UCSD-AML1 (cell line): ENCODE measurements at regions not wholly inside any gene's neighbourhood (a gene's known extent, or its start where the extent isn't known, plus 50 kb on each side); places are given as distances from the start of the nearest gene placed in this dataset.

Experiments
- DNase-seq: peaks from one replicate; lab custom pipeline; 2025; ENCODE audit not compliant: unreplicated experiment; lab: John Stamatoyannopoulos, UW

DNA sequence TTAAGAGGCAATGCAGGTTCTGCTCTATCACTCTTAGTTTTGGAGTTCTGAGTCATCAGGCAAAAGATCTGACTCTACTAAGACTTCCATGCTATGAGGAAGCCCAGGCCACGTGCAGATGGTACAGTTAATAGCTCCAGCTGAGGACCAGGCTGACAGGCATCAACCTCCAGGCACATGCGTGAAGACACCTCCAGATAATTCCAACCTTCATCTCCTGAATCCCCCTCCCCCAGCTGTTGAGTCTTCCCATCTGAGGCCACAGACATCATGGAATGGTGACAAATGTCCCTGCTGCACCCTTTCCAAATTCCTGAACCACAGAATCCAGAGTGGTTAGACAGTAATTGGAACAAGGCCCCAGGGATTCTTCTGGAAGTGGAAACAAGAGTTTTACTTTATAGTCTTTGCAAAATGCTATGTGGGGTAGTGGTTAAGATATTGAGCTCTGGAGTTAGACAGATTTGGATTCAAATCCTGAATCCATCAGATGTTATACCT lies 183.8 kb downstream of the KLF5 start:
- DNase-seq, result no peak

DNA sequence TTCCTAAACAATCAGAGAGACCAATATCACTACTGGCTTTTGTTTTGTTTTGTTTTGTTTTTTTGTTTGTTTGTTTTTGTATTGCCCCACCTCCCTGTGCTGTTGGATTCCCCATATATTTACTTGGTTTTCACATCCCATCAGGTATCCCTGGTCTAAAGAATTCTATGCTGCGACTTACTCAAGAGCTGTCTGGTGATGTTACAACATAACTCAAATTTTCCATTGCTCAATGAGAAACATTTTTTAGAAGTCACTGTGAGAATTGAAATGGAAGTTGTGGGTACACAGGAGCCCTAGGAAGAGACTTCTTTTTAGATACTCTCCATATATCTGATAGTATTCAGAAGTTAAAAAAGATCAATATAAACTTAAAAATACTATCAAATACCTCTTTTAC lies 181.4 kb downstream of the KLF5 start:
- no peak for DNase-seq

GRCh38 chr13:73235385-73235784 lies 176.6 kb downstream of the KLF5 start:
- DNase-seq, result no peak

GRCh38 chr13:73231471-73231870 lies 172.7 kb downstream of the KLF5 start:
- no peak for DNase-seq

DNA sequence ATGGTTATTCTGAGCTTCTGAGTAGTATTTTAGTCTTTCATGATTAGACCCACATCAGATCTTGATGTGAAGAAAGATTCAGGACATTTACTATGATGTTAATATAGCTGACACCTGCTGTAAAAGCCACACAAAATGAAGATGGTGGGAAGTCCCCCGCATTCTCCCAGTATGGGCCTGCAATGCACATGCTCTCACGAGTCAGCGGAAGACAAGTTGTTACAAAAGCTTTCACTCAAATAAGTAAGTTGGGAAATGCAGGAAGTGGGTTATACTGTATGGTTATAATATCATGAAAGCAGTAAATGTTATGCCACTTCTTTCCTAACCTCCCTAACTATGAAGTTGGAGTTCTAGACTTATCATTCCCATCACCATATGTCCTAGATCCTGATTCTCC lies 171.9 kb downstream of the KLF5 start:
- DNase-seq, result no peak

- DNase-seq, result no peak
Measured at GRCh38 chr13:73228546-73228945, 169.7 kb downstream of the KLF5 start.

GRCh38 chr13:73225990-73226389 lies 167.2 kb downstream of the KLF5 start:
- DNase-seq, result no peak

DNA sequence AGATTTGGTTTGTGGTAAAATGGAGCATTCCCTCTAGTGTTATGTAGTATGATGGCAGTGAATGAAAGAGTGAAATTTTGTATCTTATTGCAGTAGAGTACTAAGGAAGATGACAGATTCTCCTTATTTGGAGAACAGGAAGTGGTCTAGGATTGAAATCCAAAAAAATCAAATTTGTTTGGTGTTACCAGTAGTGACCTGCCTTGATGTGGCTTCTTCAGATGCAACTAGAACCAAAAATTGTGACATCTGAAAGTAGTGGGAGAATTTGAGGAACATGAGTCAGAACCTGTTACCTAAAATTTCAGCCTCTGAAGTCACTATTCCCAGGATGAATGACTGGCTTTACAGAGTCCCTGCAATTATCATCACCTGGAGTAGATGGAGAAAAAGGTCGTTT lies 165.9 kb downstream of the KLF5 start:
- DNase-seq, result no peak

DNA sequence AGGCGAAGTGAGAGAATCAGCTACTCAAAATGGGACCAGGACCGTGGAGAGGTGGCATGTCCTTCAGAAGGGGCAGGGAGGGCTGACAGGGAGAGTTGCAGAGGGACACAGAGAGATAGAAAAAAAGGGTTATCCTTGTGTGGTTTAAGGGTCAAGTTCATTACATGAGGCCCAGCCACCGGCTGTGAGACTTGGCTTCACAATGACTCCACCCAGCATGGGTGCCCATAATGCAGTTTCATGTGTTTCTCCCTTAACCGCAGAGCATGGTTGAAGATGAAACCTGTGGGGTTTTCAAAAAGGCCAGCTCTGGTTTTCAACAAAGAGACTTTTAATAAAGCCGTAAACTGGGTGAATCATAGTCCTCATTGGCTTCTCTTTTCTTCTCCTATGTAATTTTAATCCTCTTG lies 164.6 kb downstream of the KLF5 start:
- no peak for DNase-seq

DNA sequence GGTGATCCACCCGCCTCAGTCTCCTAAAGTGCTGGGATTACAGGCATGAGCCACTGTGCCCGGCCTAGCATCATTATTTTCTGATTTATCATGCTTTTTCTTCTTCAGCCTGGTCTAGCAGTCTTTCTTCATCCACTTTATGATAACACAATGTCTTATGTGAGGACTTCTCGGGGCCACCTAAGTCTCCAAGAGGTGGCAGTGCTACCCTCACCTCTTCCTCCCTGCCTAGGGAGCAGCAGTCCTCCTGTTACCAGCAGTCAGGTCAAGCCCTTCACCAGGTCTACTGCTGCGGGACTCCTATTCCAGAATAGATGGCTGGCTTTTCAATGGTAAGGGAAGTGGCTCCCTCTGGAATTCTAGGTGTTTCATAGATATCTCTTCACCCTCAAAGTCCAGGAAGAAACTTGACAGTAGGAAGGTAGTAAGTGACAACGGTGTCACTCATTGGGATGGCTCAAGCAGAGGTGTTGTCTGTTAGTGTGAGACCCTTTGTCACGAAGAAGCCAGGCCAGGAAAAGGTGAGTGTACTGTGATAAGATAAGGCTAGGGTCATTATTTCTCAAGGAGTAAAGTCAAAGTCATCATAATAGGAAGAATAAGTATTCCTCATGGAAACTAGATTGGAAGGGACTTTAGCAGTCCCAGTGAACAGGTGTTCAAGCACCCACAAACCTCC lies 164.0 kb downstream of the KLF5 start:
- no peak for DNase-seq

- DNase-seq, result no peak
Measured at GRCh38 chr13:73220966-73221720, 162.3 kb downstream of the KLF5 start.

GRCh38 chr13:73218181-73218580 lies 159.4 kb downstream of the KLF5 start:
- DNase-seq, result no peak

- no peak for DNase-seq
Measured at GRCh38 chr13:73216381-73216831, 157.6 kb downstream of the KLF5 start.

DNA sequence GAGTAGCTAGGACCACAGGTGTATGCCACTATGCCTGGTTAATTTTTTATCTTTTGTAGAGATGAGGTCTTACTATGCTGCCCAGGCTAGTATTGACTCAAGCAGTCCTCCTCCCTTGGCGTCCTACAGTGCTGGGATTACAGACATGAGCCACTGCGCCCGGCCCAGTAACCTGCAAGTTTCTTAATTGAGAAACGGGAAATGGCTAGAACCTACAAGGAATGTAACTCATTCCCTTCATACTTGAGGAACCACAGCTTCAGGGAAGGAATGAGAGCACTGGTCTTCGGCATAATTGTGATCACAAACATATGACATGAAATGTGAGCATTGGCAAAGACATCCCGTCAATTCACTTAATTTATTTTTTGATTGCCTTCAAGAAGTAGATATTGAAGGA lies 157.0 kb downstream of the KLF5 start:
- DNase-seq, result no peak

DNA sequence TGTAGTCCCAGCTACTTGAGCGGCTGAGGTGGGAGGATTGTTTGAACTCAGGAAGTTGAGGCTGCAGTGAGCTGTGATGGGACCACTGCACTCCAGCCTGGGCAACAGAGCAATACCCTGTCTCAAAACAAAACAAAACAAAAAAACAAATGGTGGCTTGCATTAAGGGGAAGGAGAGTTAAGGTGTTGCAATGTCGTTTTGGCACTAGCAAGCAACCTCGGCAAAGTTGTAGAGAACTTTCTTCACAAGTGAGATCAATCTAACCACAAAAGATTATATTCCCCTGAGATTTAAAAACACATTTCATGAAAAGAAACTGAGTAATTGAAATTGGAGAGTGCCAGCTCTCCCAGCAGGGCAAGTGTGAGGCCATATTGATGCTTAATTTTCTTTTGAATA lies 153.7 kb downstream of the KLF5 start:
- no peak for DNase-seq

DNA sequence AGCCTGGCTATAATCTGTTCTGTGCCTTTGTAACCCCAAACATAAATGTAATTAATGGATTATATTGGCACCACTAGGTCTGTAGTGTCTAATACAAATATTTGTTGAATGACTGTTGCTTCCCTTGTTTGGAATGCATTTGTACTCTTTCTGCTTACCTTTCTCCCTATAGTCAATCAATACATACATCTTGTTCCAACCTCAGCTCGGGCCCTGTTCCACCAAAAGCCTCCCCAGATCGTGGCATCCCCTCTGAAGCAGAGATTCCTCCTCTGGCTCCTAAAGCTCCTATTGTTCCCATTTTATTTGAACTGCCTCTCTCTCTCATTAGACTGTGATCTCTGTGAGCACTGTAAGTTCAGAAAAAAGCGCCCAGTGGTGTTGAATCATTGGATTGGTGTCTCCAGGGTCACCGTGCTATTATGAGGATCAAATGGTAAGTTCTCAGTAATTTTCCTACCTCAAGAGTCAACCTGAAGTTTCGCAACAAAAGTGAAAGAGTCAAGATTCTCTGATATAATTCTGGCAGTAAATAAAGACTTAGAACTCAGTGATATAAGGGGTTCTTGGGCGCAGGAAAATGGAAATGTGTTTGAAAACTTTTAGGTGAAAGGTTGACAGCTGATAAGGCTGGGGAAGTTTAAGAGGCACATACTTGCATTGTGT lies 151.5 kb downstream of the KLF5 start:
- no peak for DNase-seq

GRCh38 chr13:73204952-73205351 lies 146.1 kb downstream of the KLF5 start:
- no peak for DNase-seq

DNA sequence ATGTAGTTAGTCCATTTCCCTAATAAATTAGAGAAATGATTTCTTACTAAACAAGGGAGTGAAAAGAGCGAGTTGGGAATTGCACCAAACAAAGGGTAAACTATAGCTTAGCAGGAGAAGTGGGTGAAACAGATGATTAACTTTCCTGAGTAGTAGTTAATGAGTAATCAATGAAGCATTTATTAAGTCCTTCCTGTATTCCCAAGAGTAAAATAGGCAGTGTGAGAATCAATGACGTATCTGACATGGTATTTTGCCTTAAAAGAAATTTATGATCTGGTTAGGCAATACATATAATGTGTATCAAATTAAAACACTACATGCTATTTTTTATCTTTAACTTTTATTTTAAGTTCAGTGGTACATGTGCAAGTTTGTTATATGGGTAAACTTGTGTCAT lies 142.8 kb downstream of the KLF5 start:
- no peak for DNase-seq

DNA sequence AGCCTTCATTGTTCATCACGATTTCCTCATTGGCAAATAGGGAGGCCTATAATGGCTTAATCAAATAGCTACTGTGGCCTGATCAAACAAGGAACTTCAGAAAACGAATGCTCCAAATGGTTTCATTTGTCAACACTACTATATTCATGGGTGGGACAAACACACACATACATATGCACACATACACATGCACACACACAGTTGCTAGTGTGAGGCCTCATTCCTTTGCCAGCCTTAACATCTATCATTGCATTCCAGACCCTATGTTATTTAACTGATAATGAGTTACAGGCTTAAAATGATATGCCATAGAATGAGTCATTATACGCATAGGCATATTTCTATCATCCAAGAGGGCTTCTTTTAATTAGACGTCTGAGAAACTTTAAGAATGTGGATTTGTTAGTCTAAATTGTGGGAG lies 140.2 kb downstream of the KLF5 start:
- no peak for DNase-seq

DNA sequence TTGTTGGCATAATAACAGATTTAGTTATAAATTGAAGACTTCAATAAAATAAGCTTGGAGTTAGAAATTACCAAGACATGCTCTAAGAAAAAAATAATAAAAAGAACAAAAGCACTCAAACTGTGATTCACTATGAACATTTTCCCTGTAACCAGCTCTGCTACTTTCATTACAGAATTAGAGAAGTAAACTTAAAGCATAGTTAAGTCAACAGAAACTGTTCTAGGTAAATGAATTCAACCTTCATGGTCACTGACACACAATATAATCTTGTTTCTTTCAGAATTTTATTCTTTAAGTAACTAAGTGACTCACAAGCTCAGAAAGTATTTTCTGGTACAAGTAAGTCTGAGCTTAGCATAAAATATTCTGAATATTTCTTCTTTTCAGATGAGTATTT lies 136.3 kb downstream of the KLF5 start:
- no peak for DNase-seq

GRCh38 chr13:73194310-73194709 lies 135.5 kb downstream of the KLF5 start:
- DNase-seq, result no peak

DNA sequence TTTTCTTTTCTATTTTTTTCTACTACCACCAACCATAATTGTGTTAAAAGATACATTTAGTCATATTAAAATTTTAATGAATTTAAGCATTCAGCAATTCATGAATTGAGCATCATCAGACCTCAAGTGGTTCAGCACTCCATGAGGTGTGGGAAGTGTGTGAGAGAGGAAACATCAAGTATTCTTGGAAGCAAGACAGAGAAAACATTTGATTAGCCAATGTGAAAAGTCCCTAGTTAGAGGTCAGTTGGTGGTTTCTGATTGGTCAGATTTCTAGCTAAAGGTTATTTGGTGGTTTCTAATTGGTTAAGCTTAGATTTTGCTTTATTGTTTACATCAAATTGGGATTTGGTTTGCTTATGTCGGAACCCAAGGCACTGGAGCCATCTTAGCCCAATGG lies 134.7 kb downstream of the KLF5 start:
- no peak for DNase-seq
